Urinary bladder (tissue), 3 donors: ENCODE measurements at regions not wholly inside any gene's neighbourhood (a gene's known extent, or its start where the extent isn't known, plus 50 kb on each side); places are given as distances from the start of the nearest gene placed in this dataset.

ENCODE experiments used
- DNase-seq: peaks from one replicate; pipeline ENCODE4 v3.0.0-alpha.2; 2015; ENCODE audit errors: extremely low spot score
- H3K27ac ChIP-seq: one replicate; pipeline ENCODE4 v1.5.1; 2013; ENCODE audit warnings: low read depth, mild to moderate bottlenecking, moderate library complexity
- H3K36me3 ChIP-seq: one replicate; pipeline ENCODE4 v1.6.1; 2013; ENCODE audit warnings: mild to moderate bottlenecking, moderate library complexity; ENCODE audit not compliant: insufficient read depth
- H3K4me1 ChIP-seq: one replicate; pipeline ENCODE4 v1.6.1; 2013; ENCODE audit warnings: mild to moderate bottlenecking, moderate library complexity; ENCODE audit not compliant: insufficient read depth
- H3K4me3 ChIP-seq: one replicate; pipeline ENCODE4 v1.5.1; 2013; ENCODE audit warnings: low read depth, low read length
- WGBS: extraction: QIAGEN DNeasy Blood & Tissue Kit; methylation state at CpG from one replicate; pipeline ENCODE4 v1.1.7; 2013; 5-methylcytosine and 5-hydroxymethylcytosine counted together
- donor health status: healthy with polysubstance abuse.
- donor health status: healthy.

GRCh38 chr10:65675236-65675635 lies 1250.6 kb upstream of the LRRTM3 start:
- Histone ChIP-seq H3K4me1 (no peaks in the 10 kb centered on the region), H3K36me3 (no peaks in the 10 kb centered on the region), H3K27ac (no peak overlapping the region), H3K4me3 (no peak overlapping the region)
- DNase-seq, result no peak
- WGBS, result 90% methylated on average over 7 of the region's 7 CpGs

DNA sequence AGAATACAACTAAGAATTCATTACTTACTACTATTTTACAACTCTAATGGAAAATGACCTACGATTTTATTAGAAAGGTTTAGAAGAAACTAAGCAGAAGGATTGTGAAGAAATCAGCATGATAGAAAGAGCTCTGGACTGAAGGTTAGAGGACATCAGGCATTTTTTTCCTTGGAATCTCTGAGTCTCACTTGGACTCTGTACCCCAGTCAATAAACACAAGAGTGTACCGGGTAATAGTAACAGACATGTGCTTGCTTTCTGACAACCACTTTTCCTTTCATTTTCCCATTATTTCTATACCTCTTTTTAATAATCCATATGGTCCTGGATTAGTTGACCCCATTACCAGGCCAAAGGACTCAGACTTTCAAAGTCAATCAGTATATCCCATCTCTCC lies 1240.9 kb upstream of the LRRTM3 start:
- no peak for DNase-seq
- Histone ChIP-seq H3K36me3 (no peaks in the 10 kb centered on the region), H3K4me1 (no peaks in the 10 kb centered on the region), H3K4me3 (no peak overlapping the region), H3K27ac (no peak overlapping the region)
- WGBS, result 95% methylated on average over 2 of the region's 2 CpGs

- H3K4me1 ChIP-seq, result no peaks in the 10 kb centered on the region
- 97% methylated on average over 1 of the region's 1 CpG for WGBS
- H3K36me3 ChIP-seq, result peaks cover 2% of the 10 kb centered on the region
- no peak overlapping the region for H3K27ac ChIP-seq
- H3K4me3 ChIP-seq, result no peak overlapping the region
- no peak for DNase-seq
Observed at GRCh38 chr10:65701168-65701776, 1224.6 kb upstream of the LRRTM3 start.

DNA sequence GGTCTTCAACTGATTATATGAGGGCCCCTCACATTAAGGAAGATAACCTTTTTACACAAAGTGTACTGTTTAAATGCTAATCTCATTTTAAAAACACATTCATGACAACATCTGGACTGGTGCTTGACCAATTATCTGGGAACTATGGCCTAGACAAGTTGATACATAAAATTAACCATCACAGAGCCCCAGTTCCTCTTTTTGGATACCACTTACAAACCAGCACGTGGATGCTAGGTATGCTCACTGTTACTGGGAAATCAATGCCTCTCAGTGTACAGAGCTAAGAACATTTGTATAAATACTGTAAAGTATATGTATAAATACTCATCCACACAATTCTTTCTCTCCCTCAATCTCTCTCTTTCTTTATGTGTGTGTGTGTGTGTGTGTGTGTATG lies 1217.8 kb upstream of the LRRTM3 start:
- WGBS, result 34% methylated on average over 1 of the region's 1 CpG

DNA sequence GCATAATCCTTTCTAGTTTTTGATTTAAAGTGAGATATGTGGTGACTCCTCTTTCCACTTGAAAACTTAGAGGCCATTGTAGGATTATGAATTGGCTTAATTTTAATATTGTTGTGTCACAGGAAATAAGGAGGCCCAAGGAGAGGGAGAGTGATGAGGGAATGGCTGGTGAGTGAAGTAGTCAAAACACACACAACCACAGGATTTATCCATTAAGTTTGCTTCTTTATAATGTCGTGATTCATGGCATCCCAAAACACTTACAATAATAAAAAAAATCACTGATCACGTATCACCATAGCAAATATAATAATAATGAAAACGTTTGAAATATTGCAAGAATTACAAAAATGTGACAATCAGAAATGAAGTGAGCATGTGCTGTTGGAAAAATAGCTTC lies 1215.5 kb upstream of the LRRTM3 start:
- WGBS, result 78% methylated on average over 3 of the region's 3 CpGs
- H3K4me1 ChIP-seq, result no peaks in the 10 kb centered on the region
- DNase-seq, result no peak
- no peak overlapping the region for H3K4me3 ChIP-seq
- H3K27ac ChIP-seq, result no peak overlapping the region
- H3K36me3 ChIP-seq, result no peaks in the 10 kb centered on the region

More for the DNA sequence above, 1217.8 kb upstream of the LRRTM3 start:
- H3K27ac ChIP-seq, result no peak overlapping the region
- no peaks in the 10 kb centered on the region for H3K36me3 ChIP-seq
- H3K4me1 ChIP-seq, result no peaks in the 10 kb centered on the region
- DNase-seq, result no peak
- H3K4me3 ChIP-seq, result no peak overlapping the region

- Histone ChIP-seq H3K36me3 (no peaks in the 10 kb centered on the region), H3K4me3 (no peak overlapping the region), H3K27ac (no peak overlapping the region), H3K4me1 (no peaks in the 10 kb centered on the region)
- WGBS, result 56% methylated on average over 1 of the region's 1 CpG
- DNase-seq, result no peak
Observed at GRCh38 chr10:65719790-65720189, 1206.0 kb upstream of the LRRTM3 start.

DNA sequence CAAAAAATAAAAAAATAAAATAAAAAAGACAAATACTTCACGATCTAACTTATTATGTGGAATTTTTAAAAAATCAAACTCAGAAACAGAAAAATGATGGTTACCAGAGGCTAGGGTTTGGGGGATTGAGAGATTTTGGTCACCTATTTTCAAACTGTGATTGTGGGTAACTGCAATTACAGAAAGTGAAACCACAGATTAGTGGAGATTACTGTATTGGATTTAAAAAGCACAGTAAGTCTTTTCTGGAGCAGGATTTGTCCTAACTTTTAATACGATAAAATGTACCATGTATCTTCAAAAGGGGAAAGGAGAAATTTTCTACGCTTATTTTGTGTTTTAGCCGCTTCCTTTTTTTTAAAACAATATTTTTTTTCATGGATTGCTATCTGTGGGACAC lies 1204.9 kb upstream of the LRRTM3 start:
- no peak overlapping the region for H3K4me3 ChIP-seq
- H3K27ac ChIP-seq, result no peak overlapping the region
- WGBS, result 91% methylated on average over 4 of the region's 4 CpGs

GRCh38 chr10:65723525-65723924 lies 1202.3 kb upstream of the LRRTM3 start:
- Histone ChIP-seq H3K36me3 (no peaks in the 10 kb centered on the region), H3K4me3 (no peak overlapping the region), H3K4me1 (no peaks in the 10 kb centered on the region), H3K27ac (no peak overlapping the region)
- no peak for DNase-seq
- 81% methylated on average over 6 of the region's 6 CpGs for WGBS

More for the DNA sequence above, 1204.9 kb upstream of the LRRTM3 start:
- Histone ChIP-seq H3K4me1 (no peaks in the 10 kb centered on the region), H3K36me3 (no peaks in the 10 kb centered on the region)
- DNase-seq, result no peak

DNA sequence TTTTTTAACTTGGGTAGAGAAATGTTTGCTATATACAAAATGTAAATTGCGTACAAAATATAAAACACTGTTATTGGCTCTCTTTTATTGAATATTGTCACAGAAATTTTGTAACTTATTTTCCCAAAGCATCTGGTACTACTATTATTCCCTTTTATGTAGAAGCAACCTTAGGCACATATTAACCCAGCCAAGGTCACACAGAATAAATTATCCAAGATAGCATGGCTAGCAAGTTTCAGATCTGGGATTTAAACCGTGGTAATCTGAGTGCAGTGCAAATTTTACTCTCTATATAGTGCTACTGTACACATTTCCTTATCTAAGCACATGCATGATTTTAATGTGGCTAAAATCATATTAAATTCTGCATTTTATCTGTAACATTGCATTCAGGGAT lies 1190.5 kb upstream of the LRRTM3 start:
- no peak overlapping the region for H3K4me3 ChIP-seq
- no peak for DNase-seq
- no peak overlapping the region for H3K27ac ChIP-seq
- H3K36me3 ChIP-seq, result no peaks in the 10 kb centered on the region
- 84% methylated on average over 2 of the region's 2 CpGs for WGBS
- no peaks in the 10 kb centered on the region for H3K4me1 ChIP-seq

DNA sequence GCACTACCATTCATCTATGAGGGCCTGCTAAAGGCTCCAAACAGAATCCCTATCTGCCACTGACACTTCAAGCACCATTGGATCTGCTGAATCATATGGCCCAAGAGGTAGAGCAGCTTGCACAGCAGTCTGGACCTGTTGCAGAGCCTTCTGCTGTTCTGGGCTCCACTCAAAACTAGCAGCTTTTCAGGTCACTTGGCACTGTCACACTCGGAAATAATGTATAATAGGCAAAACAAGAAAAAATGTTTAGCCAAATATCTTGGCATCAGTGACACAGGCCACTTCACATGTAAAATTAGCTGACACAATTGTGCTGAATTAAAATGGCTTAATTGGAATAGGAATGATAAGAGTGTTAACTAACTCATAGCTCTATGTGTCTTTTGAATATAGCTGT lies 1182.9 kb upstream of the LRRTM3 start:
- H3K4me1 ChIP-seq, result no peaks in the 10 kb centered on the region
- H3K36me3 ChIP-seq, result no peaks in the 10 kb centered on the region
- H3K4me3 ChIP-seq, result no peak overlapping the region
- WGBS, result 77% methylated on average over 1 of the region's 1 CpG
- no peak for DNase-seq
- no peak overlapping the region for H3K27ac ChIP-seq

DNA sequence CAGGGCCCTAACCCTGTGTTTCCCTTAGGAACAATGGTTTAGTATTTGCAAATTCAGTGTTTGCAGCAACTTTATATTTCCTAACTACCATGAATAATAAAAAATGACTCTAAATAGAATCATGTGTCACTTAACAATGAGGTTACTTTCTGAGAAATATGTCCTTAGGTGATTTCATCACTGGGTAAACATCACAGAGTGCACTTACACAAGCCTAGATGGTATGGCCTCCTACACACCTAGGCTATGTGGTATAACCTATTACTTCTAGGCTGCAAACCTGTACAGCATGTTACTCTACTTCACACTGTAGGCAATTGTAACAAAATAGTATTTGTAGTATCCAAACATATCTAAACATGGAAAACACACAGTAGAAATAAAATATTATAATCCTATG lies 1174.6 kb upstream of the LRRTM3 start:
- no peak for DNase-seq
- no peak overlapping the region for H3K4me3 ChIP-seq
- no peak overlapping the region for H3K27ac ChIP-seq
- no peaks in the 10 kb centered on the region for H3K36me3 ChIP-seq
- no peaks in the 10 kb centered on the region for H3K4me1 ChIP-seq

GRCh38 chr10:65751896-65752295 lies 1173.9 kb upstream of the LRRTM3 start:
- WGBS, result 88% methylated on average over 1 of the region's 1 CpG
- Histone ChIP-seq H3K36me3 (no peaks in the 10 kb centered on the region), H3K4me3 (no peak overlapping the region), H3K4me1 (no peaks in the 10 kb centered on the region), H3K27ac (no peak overlapping the region)
- no peak for DNase-seq

DNA sequence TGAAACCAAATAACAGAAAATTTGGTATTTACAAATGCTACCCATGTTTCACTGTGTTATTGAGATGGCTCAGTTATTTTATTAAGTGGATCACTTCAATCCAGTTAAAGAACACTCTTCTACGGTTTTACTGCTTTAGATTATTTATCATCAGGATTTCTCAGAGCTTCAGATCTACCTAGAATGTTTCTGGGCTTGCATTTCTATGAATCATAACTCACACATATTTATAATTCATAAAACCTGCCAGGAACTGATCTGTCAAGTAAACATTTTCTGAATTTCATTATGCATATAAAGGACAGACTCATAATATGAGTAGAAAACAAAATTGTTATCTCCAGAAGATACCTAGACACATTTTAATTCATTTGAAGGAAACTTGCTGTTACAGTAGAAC lies 1172.3 kb upstream of the LRRTM3 start:
- H3K4me3 ChIP-seq, result no peak overlapping the region
- H3K27ac ChIP-seq, result no peak overlapping the region
- no peaks in the 10 kb centered on the region for H3K4me1 ChIP-seq
- 34% methylated on average over 1 of the region's 1 CpG for WGBS
- DNase-seq, result no peak
- H3K36me3 ChIP-seq, result no peaks in the 10 kb centered on the region

DNA sequence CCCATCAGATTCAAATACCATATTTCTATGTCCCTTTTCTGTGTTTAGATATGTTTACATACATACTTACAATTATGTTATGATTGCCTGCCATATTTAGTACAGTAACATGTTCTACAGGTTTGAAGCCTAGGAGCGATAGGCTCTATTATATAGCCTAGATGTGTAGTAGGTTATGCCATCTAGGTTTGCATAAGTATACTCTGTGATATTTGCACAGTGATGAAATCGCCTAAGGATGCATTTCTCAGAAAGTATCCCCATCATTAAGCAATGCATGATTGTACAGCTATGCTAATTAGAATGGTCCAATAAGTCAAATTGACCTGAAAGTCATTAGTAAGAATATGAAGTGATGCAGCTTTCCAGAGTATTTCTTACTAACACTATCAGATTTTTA lies 1171.7 kb upstream of the LRRTM3 start:
- Histone ChIP-seq H3K4me1 (no peaks in the 10 kb centered on the region), H3K27ac (no peak overlapping the region), H3K36me3 (no peaks in the 10 kb centered on the region), H3K4me3 (no peak overlapping the region)
- DNase-seq, result no peak
- 97% methylated on average over 2 of the region's 2 CpGs for WGBS

GRCh38 chr10:65762311-65762710 lies 1163.5 kb upstream of the LRRTM3 start:
- Histone ChIP-seq H3K36me3 (no peaks in the 10 kb centered on the region), H3K4me1 (no peaks in the 10 kb centered on the region), H3K4me3 (no peak overlapping the region), H3K27ac (no peak overlapping the region)
- WGBS, result 97% methylated on average over 3 of the region's 3 CpGs
- no peak for DNase-seq
